H1 (cell line): ENCODE measurements at regions not wholly inside any gene's neighbourhood (a gene's known extent, or its start where the extent isn't known, plus 50 kb on each side); places are given as distances from the start of the nearest gene placed in this dataset.

ENCODE experiments used
- KDM4A ChIP-seq: IDR thresholded peaks from one replicate; pipeline ENCODE4 v1.7.1; 2012; ENCODE audit warnings: low read depth, mild to moderate bottlenecking, moderate library complexity, low read length, inconsistent platforms; ENCODE audit not compliant: severe bottlenecking
- KDM5A ChIP-seq: fragments of 200-600 bp; IDR thresholded peaks from 2 replicates; pipeline ENCODE4 v1.7.1; 2012; ENCODE audit warnings: mild to moderate bottlenecking, low read length, inconsistent platforms, mixed read lengths
- RXRA ChIP-seq: IDR thresholded peaks from 2 replicates; pipeline ENCODE4 v1.6.1; 2011; ENCODE audit warnings: low read depth, mild to moderate bottlenecking, low read length, moderate library complexity; ENCODE audit not compliant: insufficient read depth
- SUZ12 ChIP-seq: fragments of 200-600 bp; sonication (generic); IDR thresholded peaks from 2 replicates; pipeline ENCODE4 v1.6.1; 2012; ENCODE audit warnings: mild to moderate bottlenecking, inconsistent platforms, low read length, moderate library complexity, mixed read lengths
- TAF7 ChIP-seq: optimal IDR thresholded peaks from 2 replicates; pipeline ENCODE3; 2011; ENCODE audit warnings: low read depth, mild to moderate bottlenecking, inconsistent platforms, low read length, moderate library complexity, borderline replicate concordance

DNA sequence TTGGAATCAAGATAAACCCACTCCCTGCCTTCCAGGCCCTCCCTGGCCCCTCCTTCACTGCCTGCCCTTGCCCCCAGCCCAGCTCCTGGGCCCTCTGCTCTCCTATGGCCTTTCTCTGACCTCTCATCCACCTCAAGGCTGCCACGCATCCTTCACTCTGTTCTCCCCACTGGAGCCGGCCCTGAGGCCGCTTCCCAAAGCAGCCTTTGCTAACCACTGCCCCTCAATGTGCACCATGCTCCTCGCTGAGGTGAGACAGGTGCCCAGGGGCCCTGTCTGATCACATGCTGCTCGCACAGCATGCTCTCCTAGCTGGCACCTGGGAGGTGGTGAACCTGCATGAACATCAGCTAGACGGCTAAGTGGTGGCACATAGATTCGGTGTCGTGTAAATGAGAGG is 138.5 kb upstream of the RET start (continued):
- TF ChIP-seq TAF7 (no peak), KDM5A (no peak), SUZ12 (no peak), RXRA (no peak), KDM4A (no peak)
- TF ChIP-seq, all 59 proteins: peak for 0
